ENCODE measurements at regions not wholly inside any gene's neighbourhood (a gene's known extent, or its start where the extent isn't known, plus 50 kb on each side); places are given as distances from the start of the nearest gene placed in this dataset.

GRCh38 chr5:40389591-40389990 lies 290.1 kb upstream of the PTGER4 start:
- TF ChIP-seq CTCF (IDR thresholded peaks at IDR 0.05; ENCODE audit: insufficient read depth, low read length): no peak
- no peak overlapping the region for H3K4me3 ChIP-seq (ENCODE audit: low read depth, low read length)
- DNase-seq (ENCODE audit: low read depth): no peak

- DNase-seq (ENCODE audit: low read depth): no peak
- H3K4me3 ChIP-seq (ENCODE audit: low read depth, low read length): no peak overlapping the region
- TF ChIP-seq CTCF (IDR thresholded peaks at IDR 0.05; ENCODE audit: insufficient read depth, low read length): no peak
Measured at GRCh38 chr5:40386289-40386688, 293.4 kb upstream of the PTGER4 start.

GRCh38 chr5:40385544-40385943 lies 294.2 kb upstream of the PTGER4 start:
- H3K4me3 ChIP-seq (ENCODE audit: low read depth, low read length): no peak overlapping the region
- no peak for DNase-seq (ENCODE audit: low read depth)
- TF ChIP-seq CTCF (IDR thresholded peaks at IDR 0.05; ENCODE audit: insufficient read depth, low read length): no peak

- no peak for TF ChIP-seq CTCF (IDR thresholded peaks at IDR 0.05; ENCODE audit: insufficient read depth, low read length)
- DNase-seq (ENCODE audit: low read depth): no peak
- H3K4me3 ChIP-seq (ENCODE audit: low read depth, low read length): no peak overlapping the region
Measured at GRCh38 chr5:40384782-40385390, 294.8 kb upstream of the PTGER4 start.

GRCh38 chr5:40383749-40384651 lies 295.7 kb upstream of the PTGER4 start:
- H3K4me3 ChIP-seq (ENCODE audit: low read depth, low read length): no peak overlapping the region
- no peak for TF ChIP-seq CTCF (IDR thresholded peaks at IDR 0.05; ENCODE audit: insufficient read depth, low read length)

GRCh38 chr5:40381676-40382363 lies 297.9 kb upstream of the PTGER4 start:
- DNase-seq (ENCODE audit: low read depth): no peak
- H3K4me3 ChIP-seq (ENCODE audit: low read depth, low read length): no peak overlapping the region
- TF ChIP-seq CTCF (IDR thresholded peaks at IDR 0.05; ENCODE audit: insufficient read depth, low read length): no peak

More at GRCh38 chr5:40383749-40384651, 295.7 kb upstream of the PTGER4 start:
- peak; percentile 79 for DNase-seq (ENCODE audit: low read depth)

All from fibroblast of the aortic adventitia (primary cell).